Esophagus muscularis mucosa (tissue), 4 donors: ENCODE measurements at regions not wholly inside any gene's neighbourhood (a gene's known extent, or its start where the extent isn't known, plus 50 kb on each side); places are given as distances from the start of the nearest gene placed in this dataset.

Source experiments
- DNase-seq: peaks from one replicate; pipeline ENCODE4 v3.0.0-alpha.2; 2017; ENCODE audit errors: extremely low spot score
- H3K27ac ChIP-seq, 4 donors: fragments of 200-600 bp; sonication (generic); replicated peaks in 1 of 4; 1 replicate in 3 of 4; 2 replicates in 1 of 4; pipeline ENCODE4 v1.5.1; 2016 to 2019; ENCODE audit warnings: mild to moderate bottlenecking in 1 of 4
- H3K27me3 ChIP-seq, 4 donors: fragments of 200-600 bp; sonication (generic); one replicate each; pipeline versions ENCODE4 v1.5.1 to v1.6.0; 2016 to 2019
- H3K36me3 ChIP-seq, 4 donors: fragments of 200-600 bp; sonication (generic); one replicate each; pipeline ENCODE4 v1.5.1; 2016 to 2019
- H3K4me1 ChIP-seq, 4 donors: fragments of 200-600 bp; sonication (generic); one replicate each; pipeline ENCODE4 v1.5.1; 2016 to 2019
- H3K4me3 ChIP-seq, 4 donors: fragments of 200-600 bp; sonication (generic); 1 replicate in 2 of 4; 2 replicates in 2 of 4; pipeline ENCODE4 v1.5.1; 2016 to 2019; ENCODE audit warnings: mild to moderate bottlenecking in 4 of 4, moderate library complexity in 1 of 4
- H3K9me3 ChIP-seq, 4 donors: fragments of 200-600 bp; sonication (generic); 1 replicate in 3 of 4; 2 replicates in 1 of 4; pipeline ENCODE4 v1.5.1; 2016 to 2019
- EP300 ChIP-seq: sonication (generic); formaldehyde crosslinking; IDR thresholded peaks from one replicate; pipeline ENCODE4 v1.6.1; 2017; ENCODE audit warnings: antibody characterized with exemption
- POLR2A ChIP-seq: fragments of 450-650 bp; IDR thresholded peaks from one replicate; pipeline ENCODE4 v1.6.1; 2017; ENCODE audit warnings: antibody characterized with exemption, moderate library complexity, mild to moderate bottlenecking, low read depth
- POLR2AphosphoS5 ChIP-seq, 2 donors: sonication (generic); formaldehyde crosslinking; IDR thresholded peaks; one replicate each; pipeline ENCODE4 v1.6.1; 2017; ENCODE audit warnings: antibody characterized with exemption in 2 of 2
- WGBS: methylation state at CpG from one replicate; pipeline ENCODE4 v1.1.5; 2018; 5-methylcytosine and 5-hydroxymethylcytosine counted together
- intact Hi-C: fragments of 100-400 bp; cut with DNase I; formaldehyde crosslinking; loops from one replicate; pipeline ENCODE4 v1.15.1; 2023
- TF ChIP-seq, protein P1 (sequence below), 3 experiments: fragments of 200-600 bp in 2 of 3; fragments of 450-650 bp in 1 of 3; sonication (generic) in 2 of 3; IDR thresholded peaks; one replicate each; pipeline ENCODE4 v1.5.1; 2017 to 2019; ENCODE audit warnings: antibody characterized with exemption in 3 of 3, mild to moderate bottlenecking in 2 of 3, moderate library complexity in 1 of 3

DNA sequence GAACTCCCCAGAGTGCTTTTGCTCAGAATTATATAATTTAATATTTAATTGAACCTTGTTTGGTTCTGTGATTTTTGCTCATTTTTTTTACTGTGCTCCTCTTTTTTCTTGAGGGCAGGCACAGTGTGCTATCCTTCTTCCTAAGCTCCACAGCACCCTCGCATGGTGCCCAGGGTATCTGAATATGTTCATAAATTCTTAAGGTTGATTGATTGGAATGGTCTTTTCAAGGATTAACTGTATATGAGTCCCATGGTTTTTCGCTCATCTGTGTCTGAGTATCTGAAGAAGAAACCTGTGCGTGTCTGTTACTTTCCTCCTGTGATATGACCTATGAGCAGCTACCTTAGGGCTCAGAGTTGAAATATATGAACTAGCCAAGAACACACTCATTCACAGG, 393.7 kb downstream of the HLX start:
- no peaks in the 10 kb centered on the region for H3K9me3 ChIP-seq
- intact Hi-C loops, result no loop called here
- no peak overlapping the region for H3K27ac ChIP-seq
- no peaks in the 10 kb centered on the region for H3K27me3 ChIP-seq
- H3K4me3 ChIP-seq, result no peak overlapping the region
- TF ChIP-seq EP300, result no peak
- TF ChIP-seq, protein P1, sequence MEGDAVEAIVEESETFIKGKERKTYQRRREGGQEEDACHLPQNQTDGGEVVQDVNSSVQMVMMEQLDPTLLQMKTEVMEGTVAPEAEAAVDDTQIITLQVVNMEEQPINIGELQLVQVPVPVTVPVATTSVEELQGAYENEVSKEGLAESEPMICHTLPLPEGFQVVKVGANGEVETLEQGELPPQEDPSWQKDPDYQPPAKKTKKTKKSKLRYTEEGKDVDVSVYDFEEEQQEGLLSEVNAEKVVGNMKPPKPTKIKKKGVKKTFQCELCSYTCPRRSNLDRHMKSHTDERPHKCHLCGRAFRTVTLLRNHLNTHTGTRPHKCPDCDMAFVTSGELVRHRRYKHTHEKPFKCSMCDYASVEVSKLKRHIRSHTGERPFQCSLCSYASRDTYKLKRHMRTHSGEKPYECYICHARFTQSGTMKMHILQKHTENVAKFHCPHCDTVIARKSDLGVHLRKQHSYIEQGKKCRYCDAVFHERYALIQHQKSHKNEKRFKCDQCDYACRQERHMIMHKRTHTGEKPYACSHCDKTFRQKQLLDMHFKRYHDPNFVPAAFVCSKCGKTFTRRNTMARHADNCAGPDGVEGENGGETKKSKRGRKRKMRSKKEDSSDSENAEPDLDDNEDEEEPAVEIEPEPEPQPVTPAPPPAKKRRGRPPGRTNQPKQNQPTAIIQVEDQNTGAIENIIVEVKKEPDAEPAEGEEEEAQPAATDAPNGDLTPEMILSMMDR (IDR thresholded peaks at IDR 0.05), result peak in 1 of 3 experiments; percentile 19
- no peaks in the 10 kb centered on the region for H3K36me3 ChIP-seq
- no peaks in the 10 kb centered on the region for H3K4me1 ChIP-seq
- DNase-seq, result no peak
- 92% methylated on average over 3 of the region's 3 CpGs for WGBS

DNA sequence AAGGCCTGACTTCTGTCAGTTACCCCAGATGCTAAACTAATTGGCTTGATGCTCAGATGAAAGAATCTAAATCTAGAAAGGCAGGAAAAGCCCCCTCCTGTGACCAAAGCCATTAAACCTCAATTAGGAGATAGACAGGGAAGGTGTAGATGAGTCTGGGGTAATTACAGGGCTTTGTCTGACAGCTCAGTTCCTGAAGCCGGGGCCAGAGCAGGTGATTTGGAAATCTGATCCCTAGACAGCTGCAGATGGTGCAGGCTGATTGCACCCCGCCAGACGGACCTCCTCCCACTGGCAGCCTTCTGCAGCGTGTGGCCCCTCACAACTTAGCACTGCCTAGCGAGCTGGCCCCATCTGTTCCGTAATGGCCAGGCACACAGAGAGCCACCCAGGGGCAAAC, 395.1 kb downstream of the HLX start:
- DNase-seq, result no peak
- Histone ChIP-seq H3K9me3 (no peaks in the 10 kb centered on the region), H3K36me3 (no peaks in the 10 kb centered on the region), H3K27ac (no peak overlapping the region), H3K4me1 (no peaks in the 10 kb centered on the region), H3K4me3 (no peak overlapping the region), H3K27me3 (no peaks in the 10 kb centered on the region)
- intact Hi-C loops, result no loop called here
- TF ChIP-seq POLR2A (no peak), POLR2AphosphoS5 (IDR thresholded peaks at IDR 0.05) (no peak), EP300 (no peak)
- TF ChIP-seq, protein P1 (IDR thresholded peaks at IDR 0.05), result no peak
- WGBS, result 88% methylated on average over 6 of the region's 6 CpGs

DNA sequence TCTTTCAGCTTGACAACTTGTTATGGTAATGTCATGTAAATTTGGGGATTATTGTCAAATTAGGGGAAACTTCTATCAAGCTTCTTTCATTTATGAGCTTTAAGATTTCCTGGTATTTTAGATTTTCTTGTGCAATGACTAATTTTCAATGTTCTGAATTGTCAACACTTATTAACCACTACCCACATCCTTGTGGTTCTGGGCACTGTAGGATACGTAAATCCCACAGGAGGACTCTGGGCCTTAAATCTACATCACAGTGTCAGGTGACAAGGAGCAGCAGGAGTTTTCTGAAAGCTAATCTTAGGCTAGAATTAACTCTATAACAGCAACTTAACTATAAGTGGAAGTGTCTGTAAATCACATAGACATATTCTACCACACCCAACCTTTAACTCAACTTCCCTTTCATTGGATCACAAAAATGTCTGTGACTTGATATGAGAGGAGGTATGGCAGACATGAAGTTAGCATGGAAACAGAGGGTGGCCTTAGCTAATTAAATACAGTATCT, 397.7 kb downstream of the HLX start:
- Histone ChIP-seq H3K36me3 (no peaks in the 10 kb centered on the region), H3K9me3 (no peaks in the 10 kb centered on the region), H3K27me3 (no peaks in the 10 kb centered on the region), H3K4me1 (no peaks in the 10 kb centered on the region), H3K4me3 (no peak overlapping the region), H3K27ac (no peak overlapping the region)
- DNase-seq, result no peak
- TF ChIP-seq POLR2AphosphoS5 (IDR thresholded peaks at IDR 0.05) (no peak), POLR2A (no peak), EP300 (no peak)
- TF ChIP-seq, protein P1 (IDR thresholded peaks at IDR 0.05), result no peak
- intact Hi-C loops, result no loop called here
- 90% methylated on average over 1 of the region's 1 CpG for WGBS

DNA sequence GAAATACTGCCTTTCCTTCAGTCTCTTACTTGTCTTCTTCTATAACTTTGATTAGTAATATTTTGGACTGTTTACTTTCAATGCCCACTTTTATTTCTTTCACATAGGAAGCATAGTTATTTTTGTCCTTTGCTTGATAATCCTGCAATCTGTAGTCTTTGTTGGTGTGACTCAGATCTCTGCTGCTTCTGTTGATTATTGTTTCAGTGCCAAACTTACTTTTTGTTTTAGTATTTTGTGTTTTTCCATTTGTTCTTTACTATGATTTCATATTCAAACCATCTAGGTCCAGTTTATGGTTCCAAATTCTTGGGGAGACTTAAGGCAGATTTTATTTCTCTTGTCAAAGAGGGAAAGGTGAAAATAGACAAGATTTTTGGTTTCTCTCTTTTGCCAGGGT, 399.9 kb downstream of the HLX start:
- Histone ChIP-seq H3K9me3 (no peaks in the 10 kb centered on the region), H3K4me1 (peaks cover 0 to 16% (median 11%) of the 10 kb centered on the region in 4 donors), H3K4me3 (no peak overlapping the region), H3K27me3 (no peaks in the 10 kb centered on the region), H3K36me3 (no peaks in the 10 kb centered on the region), H3K27ac (no peak overlapping the region)
- TF ChIP-seq POLR2AphosphoS5 (IDR thresholded peaks at IDR 0.05), result no peak
- no peak for TF ChIP-seq POLR2A
- TF ChIP-seq, protein P1 (IDR thresholded peaks at IDR 0.05), result no peak
- no peak for TF ChIP-seq EP300
- DNase-seq, result no peak
- intact Hi-C loops, result no loop called here

DNA sequence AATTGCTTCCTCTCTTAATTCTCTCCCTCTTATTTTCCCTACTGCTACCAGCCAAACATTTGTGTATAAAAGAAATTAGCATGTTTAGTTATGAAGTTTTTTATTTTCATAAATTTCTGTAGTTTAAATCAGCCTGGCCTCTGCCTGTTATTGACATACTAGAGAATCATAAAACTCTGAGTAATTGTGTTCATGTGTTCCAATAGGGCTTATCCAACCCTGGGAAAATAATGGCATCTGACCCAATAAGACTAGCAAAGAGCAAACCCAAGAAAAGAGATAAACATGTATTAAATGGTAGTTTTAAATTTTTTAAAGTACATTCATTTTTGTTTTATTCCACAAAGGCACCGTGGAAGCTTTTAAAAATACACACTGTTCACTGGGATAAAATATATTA, 404.3 kb downstream of the HLX start:
- WGBS, result 53% methylated on average over 1 of the region's 1 CpG
- H3K4me1 ChIP-seq, result peaks cover 0 to 22% (median 11%) of the 10 kb centered on the region in 4 donors

More for the DNA sequence above, 404.3 kb downstream of the HLX start:
- no peak overlapping the region for H3K4me3 ChIP-seq
- no peaks in the 10 kb centered on the region for H3K9me3 ChIP-seq
- DNase-seq, result no peak
- intact Hi-C loops, result no loop called here
- H3K36me3 ChIP-seq, result no peaks in the 10 kb centered on the region
- H3K27me3 ChIP-seq, result no peaks in the 10 kb centered on the region
- TF ChIP-seq POLR2A (no peak), EP300 (no peak), POLR2AphosphoS5 (IDR thresholded peaks at IDR 0.05) (no peak)
- TF ChIP-seq, protein P1 (IDR thresholded peaks at IDR 0.05), result no peak
- H3K27ac ChIP-seq, result no peak overlapping the region
